Upper lobe of right lung (tissue), 1 donor: ENCODE measurements at regions not wholly inside any gene's neighbourhood (a gene's known extent, or its start where the extent isn't known, plus 50 kb on each side); places are given as distances from the start of the nearest gene placed in this dataset.

ENCODE experiments used
- ATAC-seq: fragments of 200-7000 bp; cut with Tn5 transposase; one replicate; pipeline ENCODE4 v1.9.1; 2020; ENCODE audit warnings: mild to moderate bottlenecking, moderate library complexity
- DNase-seq: peaks from one replicate; pipeline ENCODE4 v3.0.0-alpha.2; 2020
- H3K27ac ChIP-seq: fragments of 200-600 bp; one replicate; pipeline ENCODE4 v1.8.0; 2022
- H3K27me3 ChIP-seq: fragments of 200-600 bp; one replicate; pipeline ENCODE4 v1.8.0; 2022; ENCODE audit warnings: mild to moderate bottlenecking
- H3K36me3 ChIP-seq: fragments of 200-600 bp; one replicate; pipeline ENCODE4 v1.8.0; 2022
- H3K4me1 ChIP-seq: fragments of 200-600 bp; one replicate; pipeline ENCODE4 v1.8.0; 2022
- H3K4me3 ChIP-seq: fragments of 200-600 bp; one replicate; pipeline ENCODE4 v1.8.0; 2022; ENCODE audit warnings: mild to moderate bottlenecking
- H3K9me3 ChIP-seq: fragments of 200-600 bp; one replicate; pipeline ENCODE4 v1.8.0; 2022
- CTCF ChIP-seq: fragments of 200-600 bp; IDR thresholded peaks from one replicate; pipeline ENCODE4 v1.8.0; 2022; ENCODE audit warnings: antibody characterized with exemption
- intact Hi-C: fragments of 100-400 bp; cut with DNase I; formaldehyde crosslinking; loops from one replicate; pipeline ENCODE4 v1.11.0; 2022
- donor health status: DM: no; HTN: yes; CAD: no; lungs with severe emphysema.

- intact Hi-C loops, result no loop called here
- no peak for TF ChIP-seq CTCF
- ATAC-seq, result no peak
- Histone ChIP-seq H3K4me3 (no peak overlapping the region), H3K27ac (no peak overlapping the region), H3K27me3 (no peaks in the 10 kb centered on the region), H3K9me3 (no peaks in the 10 kb centered on the region), H3K4me1 (no peaks in the 10 kb centered on the region), H3K36me3 (no peaks in the 10 kb centered on the region)
- DNase-seq, result no peak
Observed at GRCh38 chr5:152337484-152337883, 67.6 kb downstream of the NMUR2 start.

- Histone ChIP-seq H3K27me3 (no peaks in the 10 kb centered on the region), H3K4me1 (no peaks in the 10 kb centered on the region), H3K36me3 (no peaks in the 10 kb centered on the region), H3K4me3 (no peak overlapping the region), H3K27ac (no peak overlapping the region), H3K9me3 (no peaks in the 10 kb centered on the region)
- TF ChIP-seq CTCF, result no peak
- intact Hi-C loops, result no loop called here
- DNase-seq (no peak), ATAC-seq (no peak)
Observed at GRCh38 chr5:152335461-152335860, 69.6 kb downstream of the NMUR2 start.

- H3K27me3 ChIP-seq, result no peaks in the 10 kb centered on the region
- no peaks in the 10 kb centered on the region for H3K36me3 ChIP-seq
- ATAC-seq, result no peak
- H3K4me3 ChIP-seq, result no peak overlapping the region
- no peaks in the 10 kb centered on the region for H3K9me3 ChIP-seq
- intact Hi-C loops, result no loop called here
- no peak for TF ChIP-seq CTCF
- no peaks in the 10 kb centered on the region for H3K4me1 ChIP-seq
- no peak for DNase-seq
- H3K27ac ChIP-seq, result no peak overlapping the region
Observed at GRCh38 chr5:152332716-152333460, 72.2 kb downstream of the NMUR2 start.

- intact Hi-C loops, result no loop called here
- TF ChIP-seq CTCF, result no peak
- no peaks in the 10 kb centered on the region for H3K4me1 ChIP-seq
- no peak for DNase-seq
- no peak for ATAC-seq
- H3K27me3 ChIP-seq, result no peaks in the 10 kb centered on the region
- no peak overlapping the region for H3K27ac ChIP-seq
- H3K36me3 ChIP-seq, result no peaks in the 10 kb centered on the region
- no peak overlapping the region for H3K4me3 ChIP-seq
- H3K9me3 ChIP-seq, result no peaks in the 10 kb centered on the region
Observed at GRCh38 chr5:152331718-152332117, 73.4 kb downstream of the NMUR2 start.

GRCh38 chr5:152331006-152331405, 74.1 kb downstream of the NMUR2 start:
- Histone ChIP-seq H3K36me3 (no peaks in the 10 kb centered on the region), H3K27ac (no peak overlapping the region), H3K4me1 (no peaks in the 10 kb centered on the region), H3K4me3 (no peak overlapping the region), H3K9me3 (no peaks in the 10 kb centered on the region), H3K27me3 (no peaks in the 10 kb centered on the region)
- intact Hi-C loops, result no loop called here
- DNase-seq, result no peak
- no peak for TF ChIP-seq CTCF
- ATAC-seq, result no peak
